IMR-90 (cell line): ENCODE measurements at regions not wholly inside any gene's neighbourhood (a gene's known extent, or its start where the extent isn't known, plus 50 kb on each side); places are given as distances from the start of the nearest gene placed in this dataset.

Source experiments
- ATAC-seq: fragments of 200-7000 bp; cut with Tn5 transposase; 2 replicates; pipeline ENCODE4 v1.9.1; 2020; ENCODE audit warnings: low read depth, mild to moderate bottlenecking, moderate library complexity
- BruUV-seq: library from RNA; stranded (reverse); fragments of 400-500 nt; replicated peaks from 2 replicates; lab custom pipeline; 2021; lab: Mats Ljungman, UMichigan
- CTCF ChIA-PET: fragments of 300-600 bp; formaldehyde crosslinking; extraction: SDS; loops from one replicate; lab custom pipeline; 2021; ENCODE audit warnings: antibody characterized with exemption; lab: Yijun Ruan, JAX
- POLR2A ChIA-PET: fragments of 300-600 bp; sonication (Branson Sonifier 250); formaldehyde crosslinking; loops from one replicate; lab custom pipeline; 2022; ENCODE audit warnings: antibody characterized with exemption; ENCODE audit not compliant: unreplicated experiment; lab: Charles Lee
- DNase-seq: peaks from one replicate; pipeline ENCODE4 v3.0.0; 2013
- H2AFZ ChIP-seq: replicated peaks from 2 replicates; pipeline ENCODE3; 2013; ENCODE audit warnings: low read length, mild to moderate bottlenecking; ENCODE audit not compliant: poor library complexity
- H2AK5ac ChIP-seq: 2 replicates; pipeline ENCODE4 v1.6.1; 2013; ENCODE audit warnings: low read depth, low read length, inconsistent platforms
- H2AK9ac ChIP-seq: replicated peaks from 2 replicates; pipeline ENCODE3; 2013; ENCODE audit warnings: mild to moderate bottlenecking, low read depth, low read length, moderate library complexity; ENCODE audit not compliant: poor library complexity
- H2BK120ac ChIP-seq: 2 replicates; pipeline ENCODE4 v1.6.1; 2013; ENCODE audit warnings: low read depth, low read length, inconsistent platforms
- H2BK15ac ChIP-seq: 3 replicates; pipeline ENCODE4 v1.6.1; 2013; ENCODE audit warnings: low read depth, low read length, inconsistent platforms
- H2BK20ac ChIP-seq: 2 replicates; pipeline ENCODE4 v1.6.1; 2013; ENCODE audit warnings: low read depth, mild to moderate bottlenecking, inconsistent platforms, low read length, moderate library complexity
- H2BK5ac ChIP-seq: 2 replicates; pipeline ENCODE4 v1.6.1; 2013; ENCODE audit warnings: mild to moderate bottlenecking, low read depth, low read length, inconsistent platforms; ENCODE audit not compliant: poor library complexity, severe bottlenecking
- H3K14ac ChIP-seq: replicated peaks from 2 replicates; pipeline ENCODE4 v1.6.1; 2013; ENCODE audit warnings: low read depth, low read length, inconsistent platforms
- H3K18ac ChIP-seq: 2 replicates; pipeline ENCODE4 v1.6.1; 2013; ENCODE audit warnings: low read depth, low read length, control low read depth
- H3K23ac ChIP-seq: 2 replicates; pipeline ENCODE4 v1.6.1; 2013; ENCODE audit warnings: low read depth, low read length, inconsistent platforms
- H3K27ac ChIP-seq: 2 replicates; pipeline ENCODE4 v1.5.1; 2013; ENCODE audit warnings: mild to moderate bottlenecking, control low read depth, low read length; ENCODE audit not compliant: insufficient read depth
- H3K27me3 ChIP-seq: 2 replicates; pipeline ENCODE4 v1.6.1; 2013; ENCODE audit warnings: low read length; ENCODE audit not compliant: control insufficient read depth, insufficient read depth
- H3K36me3 ChIP-seq: 2 replicates; pipeline ENCODE4 v1.6.1; 2013; ENCODE audit warnings: low read length, mixed read lengths; ENCODE audit not compliant: control insufficient read depth, insufficient read depth
- H3K4ac ChIP-seq: 2 replicates; pipeline ENCODE4 v1.6.1; 2013; ENCODE audit warnings: low read depth, low read length, inconsistent platforms
- H3K4me1 ChIP-seq: 2 replicates; pipeline ENCODE4 v1.6.1; 2013; ENCODE audit warnings: low read length, mixed read lengths; ENCODE audit not compliant: control insufficient read depth, insufficient read depth
- H3K4me2 ChIP-seq: 2 replicates; pipeline ENCODE4 v1.6.1; 2013; ENCODE audit warnings: low read depth, mild to moderate bottlenecking, control low read depth, low read length, moderate library complexity
- H3K4me3 ChIP-seq: 2 replicates; pipeline ENCODE4 v1.5.1; 2013; ENCODE audit warnings: low read depth, mild to moderate bottlenecking, control low read depth, low read length, moderate library complexity; ENCODE audit not compliant: insufficient read depth
- H3K56ac ChIP-seq: 2 replicates; pipeline ENCODE4 v1.6.1; 2013; ENCODE audit warnings: low read length, inconsistent platforms; ENCODE audit not compliant: insufficient read depth; ENCODE audit errors: extremely low read depth
- H3K79me1 ChIP-seq, 2 experiments: 2 replicates each; pipeline ENCODE4 v1.6.1; 2013; ENCODE audit warnings: low read length in 2 of 2, inconsistent platforms in 1 of 2, low read depth in 1 of 2
- H3K9ac ChIP-seq: 2 replicates; pipeline ENCODE4 v1.6.1; 2013; ENCODE audit warnings: low read depth, low read length, control low read depth
- H3K9me1 ChIP-seq: 2 replicates; pipeline ENCODE4 v1.6.1; 2013; ENCODE audit warnings: low read length, inconsistent platforms; ENCODE audit not compliant: insufficient read depth
- H3K9me3 ChIP-seq: 2 replicates; pipeline ENCODE4 v1.6.1; 2013; ENCODE audit warnings: low read length; ENCODE audit not compliant: control insufficient read depth, insufficient read depth
- H4K20me1 ChIP-seq: 2 replicates; pipeline ENCODE4 v1.6.1; 2013; ENCODE audit warnings: low read length, inconsistent platforms; ENCODE audit not compliant: insufficient read depth
- H4K5ac ChIP-seq: 2 replicates; pipeline ENCODE4 v1.6.1; 2013; ENCODE audit warnings: mild to moderate bottlenecking, low read depth, low read length, control low read depth
- H4K8ac ChIP-seq, 2 experiments: 2 replicates each; pipeline ENCODE4 v1.6.1; 2013; ENCODE audit warnings: low read depth in 2 of 2, low read length in 2 of 2, control low read depth in 1 of 2, inconsistent platforms in 1 of 2
- H4K91ac ChIP-seq: 2 replicates; pipeline ENCODE4 v1.6.1; 2013; ENCODE audit warnings: low read depth, low read length, inconsistent platforms; ENCODE audit not compliant: insufficient read depth
- BHLHE40 ChIP-seq: fragments of 150-350 bp; IDR thresholded peaks from 2 replicates; pipeline ENCODE4 v1.6.1; 2016; ENCODE audit warnings: mild to moderate bottlenecking, low read depth, low read length
- CHD1 ChIP-seq: IDR thresholded peaks from 2 replicates; pipeline ENCODE4 v1.6.1; 2012; ENCODE audit warnings: low read depth, low read length, improper control_type of control experiment
- FOS ChIP-seq: fragments of 150-350 bp; IDR thresholded peaks from 2 replicates; pipeline ENCODE4 v1.6.1; 2016; ENCODE audit warnings: low read depth, low read length
- MAFK ChIP-seq: IDR thresholded peaks from 2 replicates; pipeline ENCODE4 v1.6.1; 2012; ENCODE audit warnings: low read depth, low read length, improper control_type of control experiment
- NFE2L2 ChIP-seq: fragments of 150-350 bp; IDR thresholded peaks from 2 replicates; pipeline ENCODE4 v1.6.1; 2016; ENCODE audit warnings: low read depth, mild to moderate bottlenecking, low read length
- POLR2A ChIP-seq: IDR thresholded peaks from 2 replicates; pipeline ENCODE4 v1.6.1; 2012; ENCODE audit warnings: mild to moderate bottlenecking, low read depth, low read length
- SMC3 ChIP-seq: fragments of 150-350 bp; IDR thresholded peaks from 2 replicates; pipeline ENCODE4 v1.6.1; 2016; ENCODE audit warnings: low read depth, mild to moderate bottlenecking, antibody characterized with exemption, low read length, moderate library complexity
- dilution Hi-C: fragments of 300-500 bp; cut with HindIII; formaldehyde crosslinking; loops from one replicate; pipeline ENCODE4 v1.14.3; 2018; ENCODE audit warnings: low sequenced_read_pairs; ENCODE audit not compliant: unreplicated experiment
- in situ Hi-C: fragments of 300-500 bp; cut with MboI; formaldehyde crosslinking; loops from 3 replicates; pipeline ENCODE4 v1.14.3; 2019; ENCODE audit warnings: low sequenced_read_pairs, inconsistent platforms, mixed read lengths
- intact Hi-C: fragments of 100-400 bp; cut with micrococcal nuclease; formaldehyde crosslinking; loops from 2 replicates; pipeline ENCODE4 v1.10.0; 2022
- TF ChIP-seq, protein P1 (sequence below): fragments of 150-350 bp; IDR thresholded peaks from 2 replicates; pipeline ENCODE4 v1.6.1; 2016; ENCODE audit warnings: low read depth, mild to moderate bottlenecking, low read length, moderate library complexity, borderline replicate concordance
- TF ChIP-seq, protein P2 (sequence below): fragments of 150-350 bp; IDR thresholded peaks from 2 replicates; pipeline ENCODE4 v1.6.1; 2017; ENCODE audit warnings: mild to moderate bottlenecking, antibody characterized with exemption, low read length, low read depth
- TF ChIP-seq, protein P3 (sequence below): conservative IDR thresholded peaks from 2 replicates; pipeline ENCODE4 v1.5.1; 2012; ENCODE audit warnings: mild to moderate bottlenecking, low read depth, low read length, improper control_type of control experiment

- Histone ChIP-seq H4K20me1 (no peaks in the 10 kb centered on the region), H2BK15ac (no peak overlapping the region), H3K4me1 (peaks cover 2% of the 10 kb centered on the region; the same call in 1 of the 2 replicates), H2AFZ (no peak overlapping the region), H3K56ac (no peak overlapping the region), H3K27ac (no peak overlapping the region), H3K36me3 (no peaks in the 10 kb centered on the region), H2BK20ac (no peak overlapping the region), H3K4me2 (no peak overlapping the region), H3K14ac (no peak overlapping the region), H3K9me1 (0 out of 2 replicates have a peak, but pooled peaks cover 6% of the 10 kb centered on the region), H2BK120ac (no peak overlapping the region), H3K9me3 (no peaks in the 10 kb centered on the region), H2AK9ac (no peak overlapping the region), H2AK5ac (no peak overlapping the region), H3K4ac (no peak overlapping the region), H4K91ac (no peak overlapping the region), H3K18ac (no peak overlapping the region), H4K8ac (no peak overlapping the region), H3K79me1 (no peaks in the 10 kb centered on the region), H2BK5ac (no peak overlapping the region), H3K9ac (no peak overlapping the region), H4K5ac (no peak overlapping the region), H3K27me3 (no peaks in the 10 kb centered on the region), H3K23ac (no peak overlapping the region), H3K4me3 (no peak overlapping the region)
- POLR2A ChIA-PET, result no interaction called here
- no TSS peak for BruUV-seq
- CTCF ChIA-PET, result interaction anchor here (0.6 kb wide), 1 partner anchor 347 kb away, joined by 5 read pairs; no protein-coding TSS in a partner anchor
- intact Hi-C loops (no loop called here), in situ Hi-C loops (no loop called here), dilution Hi-C loops (no loop called here)
- TF ChIP-seq, protein P1, sequence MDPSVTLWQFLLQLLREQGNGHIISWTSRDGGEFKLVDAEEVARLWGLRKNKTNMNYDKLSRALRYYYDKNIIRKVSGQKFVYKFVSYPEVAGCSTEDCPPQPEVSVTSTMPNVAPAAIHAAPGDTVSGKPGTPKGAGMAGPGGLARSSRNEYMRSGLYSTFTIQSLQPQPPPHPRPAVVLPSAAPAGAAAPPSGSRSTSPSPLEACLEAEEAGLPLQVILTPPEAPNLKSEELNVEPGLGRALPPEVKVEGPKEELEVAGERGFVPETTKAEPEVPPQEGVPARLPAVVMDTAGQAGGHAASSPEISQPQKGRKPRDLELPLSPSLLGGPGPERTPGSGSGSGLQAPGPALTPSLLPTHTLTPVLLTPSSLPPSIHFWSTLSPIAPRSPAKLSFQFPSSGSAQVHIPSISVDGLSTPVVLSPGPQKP, result no peak
- TF ChIP-seq, protein P2, sequence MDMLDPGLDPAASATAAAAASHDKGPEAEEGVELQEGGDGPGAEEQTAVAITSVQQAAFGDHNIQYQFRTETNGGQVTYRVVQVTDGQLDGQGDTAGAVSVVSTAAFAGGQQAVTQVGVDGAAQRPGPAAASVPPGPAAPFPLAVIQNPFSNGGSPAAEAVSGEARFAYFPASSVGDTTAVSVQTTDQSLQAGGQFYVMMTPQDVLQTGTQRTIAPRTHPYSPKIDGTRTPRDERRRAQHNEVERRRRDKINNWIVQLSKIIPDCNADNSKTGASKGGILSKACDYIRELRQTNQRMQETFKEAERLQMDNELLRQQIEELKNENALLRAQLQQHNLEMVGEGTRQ, result no peak
- TF ChIP-seq BHLHE40 (no peak), FOS (no peak), CHD1 (no peak), SMC3 (no peak), POLR2A (no peak), NFE2L2 (no peak), MAFK (no peak)
- TF ChIP-seq, protein P3, sequence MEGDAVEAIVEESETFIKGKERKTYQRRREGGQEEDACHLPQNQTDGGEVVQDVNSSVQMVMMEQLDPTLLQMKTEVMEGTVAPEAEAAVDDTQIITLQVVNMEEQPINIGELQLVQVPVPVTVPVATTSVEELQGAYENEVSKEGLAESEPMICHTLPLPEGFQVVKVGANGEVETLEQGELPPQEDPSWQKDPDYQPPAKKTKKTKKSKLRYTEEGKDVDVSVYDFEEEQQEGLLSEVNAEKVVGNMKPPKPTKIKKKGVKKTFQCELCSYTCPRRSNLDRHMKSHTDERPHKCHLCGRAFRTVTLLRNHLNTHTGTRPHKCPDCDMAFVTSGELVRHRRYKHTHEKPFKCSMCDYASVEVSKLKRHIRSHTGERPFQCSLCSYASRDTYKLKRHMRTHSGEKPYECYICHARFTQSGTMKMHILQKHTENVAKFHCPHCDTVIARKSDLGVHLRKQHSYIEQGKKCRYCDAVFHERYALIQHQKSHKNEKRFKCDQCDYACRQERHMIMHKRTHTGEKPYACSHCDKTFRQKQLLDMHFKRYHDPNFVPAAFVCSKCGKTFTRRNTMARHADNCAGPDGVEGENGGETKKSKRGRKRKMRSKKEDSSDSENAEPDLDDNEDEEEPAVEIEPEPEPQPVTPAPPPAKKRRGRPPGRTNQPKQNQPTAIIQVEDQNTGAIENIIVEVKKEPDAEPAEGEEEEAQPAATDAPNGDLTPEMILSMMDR, result no peak
- no peak for DNase-seq
- no peak for ATAC-seq
Measured at GRCh38 chr3:106768941-106769480, 608.2 kb upstream of the CCDC54 start.
